ENCODE measurements at regions not wholly inside any gene's neighbourhood (a gene's known extent, or its start where the extent isn't known, plus 50 kb on each side); places are given as distances from the start of the nearest gene placed in this dataset.

DNA sequence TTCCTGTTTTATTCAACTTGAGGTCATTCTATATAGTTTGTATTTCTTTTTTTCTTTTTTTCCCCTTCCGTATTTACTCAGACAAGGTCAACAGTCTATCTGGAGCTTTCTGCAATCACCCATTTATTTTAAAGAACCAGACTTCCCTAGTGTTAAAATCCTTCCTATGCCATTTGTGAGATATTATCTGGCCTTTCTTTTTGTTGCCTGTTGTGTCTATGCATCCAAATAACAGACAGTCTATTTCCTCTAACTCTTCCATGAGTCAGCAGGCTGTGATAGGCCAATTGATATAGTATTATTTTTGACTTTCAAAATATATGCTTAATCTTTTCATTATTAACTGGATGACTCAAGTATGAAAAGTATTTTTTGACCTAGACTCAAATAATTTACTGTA is 291.2 kb upstream of the PTPRD start:
- no peaks in the 10 kb centered on the region for H3K27me3 ChIP-seq (ENCODE audit: insufficient read depth, low read length)
- no peaks in the 10 kb centered on the region for H3K4me1 ChIP-seq (ENCODE audit: insufficient read depth, low read length)
- DNase-seq (ENCODE audit: insufficient read length, low spot score, missing footprints), result no peak
- no peak overlapping the region for H3K4me3 ChIP-seq (ENCODE audit: insufficient read depth, low read length)
- TF ChIP-seq, protein P1, sequence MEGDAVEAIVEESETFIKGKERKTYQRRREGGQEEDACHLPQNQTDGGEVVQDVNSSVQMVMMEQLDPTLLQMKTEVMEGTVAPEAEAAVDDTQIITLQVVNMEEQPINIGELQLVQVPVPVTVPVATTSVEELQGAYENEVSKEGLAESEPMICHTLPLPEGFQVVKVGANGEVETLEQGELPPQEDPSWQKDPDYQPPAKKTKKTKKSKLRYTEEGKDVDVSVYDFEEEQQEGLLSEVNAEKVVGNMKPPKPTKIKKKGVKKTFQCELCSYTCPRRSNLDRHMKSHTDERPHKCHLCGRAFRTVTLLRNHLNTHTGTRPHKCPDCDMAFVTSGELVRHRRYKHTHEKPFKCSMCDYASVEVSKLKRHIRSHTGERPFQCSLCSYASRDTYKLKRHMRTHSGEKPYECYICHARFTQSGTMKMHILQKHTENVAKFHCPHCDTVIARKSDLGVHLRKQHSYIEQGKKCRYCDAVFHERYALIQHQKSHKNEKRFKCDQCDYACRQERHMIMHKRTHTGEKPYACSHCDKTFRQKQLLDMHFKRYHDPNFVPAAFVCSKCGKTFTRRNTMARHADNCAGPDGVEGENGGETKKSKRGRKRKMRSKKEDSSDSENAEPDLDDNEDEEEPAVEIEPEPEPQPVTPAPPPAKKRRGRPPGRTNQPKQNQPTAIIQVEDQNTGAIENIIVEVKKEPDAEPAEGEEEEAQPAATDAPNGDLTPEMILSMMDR (IDR thresholded peaks at IDR 0.05; ENCODE audit: extremely low read depth, low read depth, low read length), result no peak
- H3K27ac ChIP-seq (ENCODE audit: low read depth, low read length), result no peak overlapping the region
- no peak overlapping the region for H3K4me2 ChIP-seq (ENCODE audit: insufficient read depth, low read length)
- no peaks in the 10 kb centered on the region for H3K36me3 ChIP-seq (ENCODE audit: insufficient read depth, low read length)
- no peaks in the 10 kb centered on the region for H4K20me1 ChIP-seq (ENCODE audit: insufficient read depth, low read length)
- H2AFZ ChIP-seq (ENCODE audit: low read length), result no peak overlapping the region
- no peaks in the 10 kb centered on the region for H3K79me2 ChIP-seq (ENCODE audit: insufficient read depth, low read length)
- no peaks in the 10 kb centered on the region for H3K9me3 ChIP-seq (ENCODE audit: low read depth, low read length)

DNA sequence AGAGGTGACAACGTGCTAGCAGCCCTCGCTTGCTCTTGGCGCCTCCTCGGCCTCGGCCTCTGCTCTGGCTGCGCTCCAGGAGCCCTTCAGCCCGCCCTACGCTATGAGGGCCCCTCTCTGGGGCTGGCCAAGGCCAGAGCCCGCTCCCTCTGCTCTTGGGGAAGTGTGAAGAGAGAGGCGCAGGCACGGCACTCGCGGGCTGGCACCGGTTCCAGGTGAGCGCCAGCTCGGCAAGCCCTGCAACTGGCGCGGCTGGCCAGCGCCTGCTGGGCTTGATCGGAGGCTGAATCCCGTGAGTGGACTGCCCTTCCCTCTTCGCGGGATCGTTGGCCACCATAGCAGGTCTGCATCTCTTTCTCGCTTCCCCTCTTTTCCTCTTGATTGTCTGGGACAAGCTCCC is 298.0 kb upstream of the PTPRD start:
- Histone ChIP-seq H3K4me2 (ENCODE audit: insufficient read depth, low read length) (no peak overlapping the region), H3K4me3 (ENCODE audit: insufficient read depth, low read length) (no peak overlapping the region), H4K20me1 (ENCODE audit: insufficient read depth, low read length) (no peaks in the 10 kb centered on the region), H3K27me3 (ENCODE audit: insufficient read depth, low read length) (no peaks in the 10 kb centered on the region), H3K9me3 (ENCODE audit: low read depth, low read length) (no peaks in the 10 kb centered on the region), H3K4me1 (ENCODE audit: insufficient read depth, low read length) (no peaks in the 10 kb centered on the region), H3K27ac (ENCODE audit: low read depth, low read length) (no peak overlapping the region), H3K36me3 (ENCODE audit: insufficient read depth, low read length) (no peaks in the 10 kb centered on the region), H3K79me2 (ENCODE audit: insufficient read depth, low read length) (no peaks in the 10 kb centered on the region), H2AFZ (ENCODE audit: low read length) (no peak overlapping the region)
- DNase-seq (ENCODE audit: insufficient read length, low spot score, missing footprints), result no peak
- TF ChIP-seq, protein P1 (IDR thresholded peaks at IDR 0.05; ENCODE audit: extremely low read depth, low read depth, low read length), result no peak

DNA sequence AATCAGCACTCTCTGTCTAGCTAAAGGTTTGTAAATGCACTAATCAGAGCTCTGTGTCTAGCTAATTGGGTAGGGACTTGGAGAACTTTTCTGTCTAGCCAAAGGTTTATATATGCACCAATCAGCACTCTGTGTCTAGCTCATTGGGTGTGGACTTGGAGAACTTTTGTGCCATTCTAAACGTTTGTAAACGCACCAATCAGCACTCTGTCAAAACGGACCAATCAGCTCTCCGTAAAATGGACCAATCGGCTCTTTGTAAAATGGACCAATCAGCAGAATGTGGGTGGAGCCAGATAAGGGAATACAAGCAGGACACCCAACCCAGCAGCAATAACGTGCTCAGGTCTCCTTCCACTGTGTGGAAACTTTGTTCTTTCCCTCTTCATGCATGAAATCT is 298.6 kb upstream of the PTPRD start:
- H2AFZ ChIP-seq (ENCODE audit: low read length), result no peak overlapping the region
- no peak overlapping the region for H3K4me3 ChIP-seq (ENCODE audit: insufficient read depth, low read length)
- H4K20me1 ChIP-seq (ENCODE audit: insufficient read depth, low read length), result no peaks in the 10 kb centered on the region
- H3K9me3 ChIP-seq (ENCODE audit: low read depth, low read length), result no peaks in the 10 kb centered on the region
- H3K36me3 ChIP-seq (ENCODE audit: insufficient read depth, low read length), result no peaks in the 10 kb centered on the region
- H3K79me2 ChIP-seq (ENCODE audit: insufficient read depth, low read length), result no peaks in the 10 kb centered on the region
- no peaks in the 10 kb centered on the region for H3K4me1 ChIP-seq (ENCODE audit: insufficient read depth, low read length)
- no peak overlapping the region for H3K4me2 ChIP-seq (ENCODE audit: insufficient read depth, low read length)
- TF ChIP-seq, protein P1 (IDR thresholded peaks at IDR 0.05; ENCODE audit: extremely low read depth, low read depth, low read length), result no peak
- H3K27ac ChIP-seq (ENCODE audit: low read depth, low read length), result no peak overlapping the region
- no peaks in the 10 kb centered on the region for H3K27me3 ChIP-seq (ENCODE audit: insufficient read depth, low read length)
- no peak for DNase-seq (ENCODE audit: insufficient read length, low spot score, missing footprints)

DNA sequence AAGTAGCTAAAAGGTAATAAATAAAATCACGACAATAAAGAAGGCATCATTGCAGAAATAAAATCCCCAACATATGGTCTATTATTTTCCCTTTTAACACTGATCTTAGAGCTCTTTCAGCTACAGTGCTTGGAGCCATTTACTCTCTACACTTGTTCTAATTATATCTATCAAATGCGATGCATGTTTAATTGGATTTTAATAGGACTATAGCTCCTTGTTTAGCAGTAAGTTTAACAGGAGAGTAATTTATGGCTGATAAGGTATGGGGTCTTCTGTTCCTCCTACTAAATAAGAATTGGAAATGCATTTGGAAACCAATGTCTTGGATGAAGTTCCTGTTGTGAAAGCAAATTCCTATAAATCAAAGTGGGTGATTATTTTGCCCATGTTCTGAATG is 304.2 kb upstream of the PTPRD start:
- peaks cover 2% of the 10 kb centered on the region for H3K9me3 ChIP-seq (ENCODE audit: low read depth, low read length)

More for the DNA sequence above, 304.2 kb upstream of the PTPRD start:
- no peaks in the 10 kb centered on the region for H3K79me2 ChIP-seq (ENCODE audit: insufficient read depth, low read length)
- H4K20me1 ChIP-seq (ENCODE audit: insufficient read depth, low read length), result no peaks in the 10 kb centered on the region
- H3K36me3 ChIP-seq (ENCODE audit: insufficient read depth, low read length), result no peaks in the 10 kb centered on the region
- H3K4me1 ChIP-seq (ENCODE audit: insufficient read depth, low read length), result no peaks in the 10 kb centered on the region
- H3K4me3 ChIP-seq (ENCODE audit: insufficient read depth, low read length), result no peak overlapping the region
- no peak overlapping the region for H3K4me2 ChIP-seq (ENCODE audit: insufficient read depth, low read length)
- no peak overlapping the region for H3K27ac ChIP-seq (ENCODE audit: low read depth, low read length)
- DNase-seq (ENCODE audit: insufficient read length, low spot score, missing footprints), result no peak
- H2AFZ ChIP-seq (ENCODE audit: low read length), result no peak overlapping the region
- TF ChIP-seq, protein P1 (IDR thresholded peaks at IDR 0.05; ENCODE audit: extremely low read depth, low read depth, low read length), result no peak
- H3K27me3 ChIP-seq (ENCODE audit: insufficient read depth, low read length), result no peaks in the 10 kb centered on the region

Measured in osteoblast (primary cell).